GM23248 (cell line): ENCODE measurements at regions not wholly inside any gene's neighbourhood (a gene's known extent, or its start where the extent isn't known, plus 50 kb on each side); places are given as distances from the start of the nearest gene placed in this dataset.

Experiments
- DNase-seq: peaks from one replicate; pipeline ENCODE4 v3.0.0-alpha.2; 2015
- H2AFZ ChIP-seq: fragments of 200-600 bp; sonication (generic); 2 replicates; pipeline ENCODE4 v1.6.1; 2016; ENCODE audit warnings: antibody characterized with exemption
- H3F3A ChIP-seq: fragments of 200-600 bp; sonication (generic); 2 replicates; pipeline ENCODE4 v1.6.1; 2016; ENCODE audit warnings: mild to moderate bottlenecking, antibody characterized with exemption, mixed run types; ENCODE audit not compliant: insufficient read depth
- H3K27ac ChIP-seq: fragments of 200-600 bp; sonication (generic); 2 replicates; pipeline ENCODE4 v1.5.1; 2016; ENCODE audit warnings: mild to moderate bottlenecking
- H3K27me3 ChIP-seq: fragments of 200-600 bp; sonication (generic); replicated peaks from 2 replicates; pipeline ENCODE4 v1.6.1; 2016; ENCODE audit warnings: mild to moderate bottlenecking; ENCODE audit not compliant: insufficient read depth
- H3K36me3 ChIP-seq: fragments of 200-600 bp; sonication (generic); 2 replicates; pipeline ENCODE4 v1.6.1; 2016; ENCODE audit warnings: low read depth, mild to moderate bottlenecking
- H3K4me1 ChIP-seq: fragments of 200-600 bp; sonication (generic); 2 replicates; pipeline ENCODE4 v1.6.1; 2016; ENCODE audit warnings: mild to moderate bottlenecking; ENCODE audit not compliant: insufficient read depth
- H3K4me2 ChIP-seq: fragments of 200-600 bp; sonication (generic); one replicate; pipeline ENCODE4 v1.6.1; 2016; ENCODE audit warnings: mild to moderate bottlenecking; ENCODE audit not compliant: unreplicated experiment
- H3K4me3 ChIP-seq: fragments of 200-600 bp; sonication (generic); 2 replicates; pipeline ENCODE4 v1.5.1; 2016; ENCODE audit warnings: mild to moderate bottlenecking
- H3K79me2 ChIP-seq: fragments of 200-600 bp; sonication (generic); 2 replicates; pipeline ENCODE4 v1.6.1; 2016; ENCODE audit warnings: mild to moderate bottlenecking; ENCODE audit not compliant: insufficient read depth
- H3K9ac ChIP-seq: fragments of 200-600 bp; sonication (generic); 2 replicates; pipeline ENCODE4 v1.6.1; 2016; ENCODE audit warnings: mild to moderate bottlenecking
- H3K9me2 ChIP-seq: fragments of 200-600 bp; sonication (generic); 2 replicates; pipeline ENCODE4 v1.6.1; 2016; ENCODE audit warnings: mixed run types, mild to moderate bottlenecking, moderate library complexity; ENCODE audit not compliant: insufficient read depth
- H3K9me3 ChIP-seq: fragments of 200-600 bp; sonication (generic); one replicate; pipeline ENCODE4 v1.6.1; 2017; ENCODE audit warnings: low read depth
- H4K20me1 ChIP-seq: fragments of 200-600 bp; sonication (generic); 2 replicates; pipeline ENCODE4 v1.6.0; 2016; ENCODE audit not compliant: insufficient read depth
- EZH2 ChIP-seq: fragments of 200-600 bp; sonication (generic); IDR thresholded peaks from 2 replicates; pipeline ENCODE4 v1.6.1; 2018; ENCODE audit warnings: antibody characterized with exemption, mild to moderate bottlenecking; ENCODE audit not compliant: insufficient read depth, poor library complexity, severe bottlenecking
- EZH2phosphoT487 ChIP-seq: fragments of 200-600 bp; sonication (generic); IDR thresholded peaks from 2 replicates; pipeline ENCODE4 v1.6.1; 2018; ENCODE audit warnings: antibody characterized with exemption, moderate library complexity, mild to moderate bottlenecking, low read depth; ENCODE audit not compliant: insufficient read depth
- WGBS, 2 experiments: methylation state at CpG; one replicate each; pipeline ENCODE4 v1.1.6; 2015 to 2017; ENCODE audit warnings: low lambda C conversion rate in 2 of 2, low coverage in 1 of 2; ENCODE audit errors: missing lambda C conversion rate in 2 of 2; 5-methylcytosine and 5-hydroxymethylcytosine counted together
- in situ Hi-C: fragments of 300-500 bp; cut with MboI; formaldehyde crosslinking; loops from 2 replicates; pipeline ENCODE4 v1.15.0; 2020

DNA sequence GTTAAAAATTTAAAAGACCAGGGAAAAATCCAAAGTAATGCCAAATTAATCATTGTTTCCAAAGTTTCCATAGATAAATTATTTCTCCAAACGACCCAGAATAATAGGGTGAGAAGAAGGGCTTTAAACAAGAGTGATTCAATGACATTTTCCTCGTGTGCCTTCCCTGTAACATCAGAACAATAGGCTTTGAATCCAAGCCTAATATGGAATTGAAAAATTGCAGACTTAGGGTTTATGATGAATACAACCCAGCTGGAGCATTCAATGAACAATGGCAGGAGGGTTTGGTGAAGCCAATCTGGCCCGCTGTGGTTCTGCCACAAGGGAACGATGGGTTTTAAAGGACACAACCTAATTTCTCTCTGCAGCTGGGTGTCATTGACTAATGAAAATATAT, 94.2 kb downstream of the CBLL2 start:
- in situ Hi-C loops = no loop called here
- H3K9ac ChIP-seq = no peak overlapping the region
- H3K9me3 ChIP-seq = no peaks in the 10 kb centered on the region
- no peak overlapping the region for H3K27ac ChIP-seq
- no peaks in the 10 kb centered on the region for H3K79me2 ChIP-seq
- H3F3A ChIP-seq = no peaks in the 10 kb centered on the region; the same call in 1 of the 2 replicates
- no peaks in the 10 kb centered on the region for H3K27me3 ChIP-seq
- no peak overlapping the region for H3K4me3 ChIP-seq
- DNase-seq = no peak
- peaks cover 4% of the 10 kb centered on the region for H3K4me1 ChIP-seq
- no peak overlapping the region for H3K4me2 ChIP-seq
- no peaks in the 10 kb centered on the region for H3K9me2 ChIP-seq
- no peak overlapping the region for H2AFZ ChIP-seq
- H4K20me1 ChIP-seq = no peaks in the 10 kb centered on the region
- no peak for TF ChIP-seq EZH2phosphoT487
- 44 to 47% methylated on average over 4 of the region's 4 CpGs for WGBS, 2 experiments
- H3K36me3 ChIP-seq = no peaks in the 10 kb centered on the region

DNA sequence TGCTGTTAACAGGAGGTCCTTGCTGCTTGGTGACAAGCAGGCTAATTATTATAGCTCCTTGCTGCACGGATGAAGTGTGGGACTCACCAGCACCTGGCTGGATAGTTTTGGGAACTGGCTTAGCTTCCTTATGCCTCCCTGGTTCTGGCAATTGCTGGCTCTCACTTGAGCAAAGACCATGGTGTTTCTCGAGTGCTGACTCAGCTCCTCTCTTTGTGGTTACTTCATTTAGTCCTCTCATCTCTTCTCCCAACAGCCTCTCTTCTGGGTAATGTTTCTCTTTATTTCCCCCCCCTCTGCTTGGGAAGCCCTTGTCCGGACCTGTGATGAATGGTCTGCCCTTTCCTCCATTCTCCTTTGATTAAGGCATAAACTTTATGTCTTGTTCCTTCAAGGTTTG, 100.4 kb downstream of the CBLL2 start:
- 81 to 100% methylated on average over 2 to 3 of the region's 3 CpGs for WGBS, 2 experiments
- Histone ChIP-seq H3K9me2 (no peaks in the 10 kb centered on the region), H3K36me3 (no peaks in the 10 kb centered on the region), H3F3A (no peaks in the 10 kb centered on the region), H3K79me2 (no peaks in the 10 kb centered on the region), H4K20me1 (no peaks in the 10 kb centered on the region), H3K4me1 (0 out of 2 replicates have a peak, but pooled peaks cover 2% of the 10 kb centered on the region), H3K4me3 (no peak overlapping the region), H3K27me3 (no peaks in the 10 kb centered on the region), H3K9me3 (no peaks in the 10 kb centered on the region), H3K27ac (no peak overlapping the region), H2AFZ (no peak overlapping the region), H3K4me2 (no peak overlapping the region), H3K9ac (no peak overlapping the region)
- in situ Hi-C loops = no loop called here
- no peak for DNase-seq
- TF ChIP-seq EZH2phosphoT487 = no peak
- no peak for TF ChIP-seq EZH2

DNA sequence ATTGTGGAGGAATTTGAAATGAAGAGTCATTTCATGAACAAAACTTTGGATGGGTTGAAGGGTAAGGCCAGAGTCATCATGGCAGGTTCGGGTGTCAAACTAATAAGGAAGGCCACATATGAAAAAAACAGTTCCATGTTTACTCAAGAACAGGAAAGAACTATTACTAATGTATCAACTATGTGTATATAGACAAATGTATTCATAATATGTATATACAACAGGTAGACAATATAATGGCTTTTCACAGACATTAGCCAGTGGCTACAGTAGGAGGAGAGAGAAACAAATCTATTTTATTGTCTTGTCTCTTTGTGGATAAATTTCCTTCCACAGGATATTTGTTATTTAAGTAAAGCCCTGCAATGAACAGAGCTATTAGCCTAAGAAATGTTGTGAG, 101.1 kb downstream of the CBLL2 start:
- H3F3A ChIP-seq = no peaks in the 10 kb centered on the region
- no peaks in the 10 kb centered on the region for H3K79me2 ChIP-seq
- no peaks in the 10 kb centered on the region for H3K36me3 ChIP-seq
- H3K4me3 ChIP-seq = no peak overlapping the region
- H3K27ac ChIP-seq = no peak overlapping the region
- 0 out of 2 replicates have a peak, but pooled peaks cover 8% of the 10 kb centered on the region for H3K4me1 ChIP-seq
- no peaks in the 10 kb centered on the region for H3K27me3 ChIP-seq
- H2AFZ ChIP-seq = no peak overlapping the region
- WGBS, 2 experiments = 90 to 100% methylated on average over 1 of the region's 1 CpG
- no peaks in the 10 kb centered on the region for H3K9me2 ChIP-seq
- DNase-seq = no peak
- no peak for TF ChIP-seq EZH2
- TF ChIP-seq EZH2phosphoT487 = no peak
- no peak overlapping the region for H3K9ac ChIP-seq
- no peak overlapping the region for H3K4me2 ChIP-seq
- H3K9me3 ChIP-seq = no peaks in the 10 kb centered on the region
- H4K20me1 ChIP-seq = no peaks in the 10 kb centered on the region
- in situ Hi-C loops = no loop called here

DNA sequence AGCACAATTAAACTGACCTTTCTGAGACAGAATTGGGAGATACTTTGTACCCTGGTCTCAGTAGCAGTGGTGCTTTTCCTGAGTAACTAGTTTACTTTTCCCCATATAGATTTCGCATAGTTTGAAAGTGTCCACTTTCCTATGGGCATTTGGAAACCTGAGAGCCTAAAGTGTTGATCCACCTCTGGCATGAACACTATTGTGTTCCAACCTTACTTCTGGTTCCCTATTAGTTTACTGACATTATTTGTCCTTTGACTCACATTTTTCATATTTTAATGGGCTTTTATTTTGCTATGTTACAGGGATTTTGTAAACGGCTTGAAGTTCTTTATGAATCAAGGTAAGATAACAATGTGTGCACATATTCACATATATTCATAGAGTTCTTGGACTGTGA, 103.7 kb downstream of the CBLL2 start:
- H3K79me2 ChIP-seq = no peaks in the 10 kb centered on the region
- H3F3A ChIP-seq = no peaks in the 10 kb centered on the region
- no peak overlapping the region for H2AFZ ChIP-seq
- H4K20me1 ChIP-seq = no peaks in the 10 kb centered on the region
- in situ Hi-C loops = no loop called here
- 52 to 55% methylated on average over 2 of the region's 2 CpGs for WGBS, 2 experiments
- no peaks in the 10 kb centered on the region for H3K9me3 ChIP-seq
- no peak overlapping the region for H3K9ac ChIP-seq
- DNase-seq = no peak
- no peak overlapping the region for H3K27ac ChIP-seq
- no peak overlapping the region for H3K4me2 ChIP-seq
- TF ChIP-seq EZH2 = no peak
- no peak for TF ChIP-seq EZH2phosphoT487
- no peaks in the 10 kb centered on the region for H3K27me3 ChIP-seq
- 0 out of 2 replicates have a peak, but pooled peaks cover 8% of the 10 kb centered on the region for H3K4me1 ChIP-seq
- H3K36me3 ChIP-seq = no peaks in the 10 kb centered on the region
- no peak overlapping the region for H3K4me3 ChIP-seq
- no peaks in the 10 kb centered on the region for H3K9me2 ChIP-seq

DNA sequence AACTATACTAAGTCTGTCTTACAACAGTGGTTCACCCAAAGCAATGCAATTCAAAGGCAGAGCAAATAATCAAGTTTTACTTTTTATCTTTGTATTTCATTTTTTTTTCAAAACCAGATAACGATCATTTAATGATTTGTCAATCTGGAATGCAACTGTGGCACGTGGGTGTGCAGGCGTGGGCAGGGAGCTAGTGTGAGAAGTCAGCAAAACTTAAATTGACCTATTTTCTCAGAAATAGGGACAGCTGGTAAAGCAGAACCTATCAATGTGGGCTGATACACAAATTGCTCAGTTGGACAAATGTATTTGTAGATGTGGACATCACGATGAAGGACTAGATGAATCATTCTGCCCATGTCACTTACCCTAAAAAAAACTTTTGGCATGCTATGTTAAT, 105.6 kb downstream of the CBLL2 start:
- TF ChIP-seq EZH2phosphoT487 = no peak
- H2AFZ ChIP-seq = no peak overlapping the region; the same call in 1 of the 2 replicates
- H3K4me1 ChIP-seq = 0 out of 2 replicates have a peak, but pooled peaks cover 8% of the 10 kb centered on the region
- H3K9ac ChIP-seq = no peak overlapping the region
- H3F3A ChIP-seq = no peaks in the 10 kb centered on the region
- in situ Hi-C loops = no loop called here
- peak overlapping the region; percentile 28 for H3K4me2 ChIP-seq
- no peak overlapping the region for H3K27ac ChIP-seq
- H3K27me3 ChIP-seq = no peaks in the 10 kb centered on the region
- H3K4me3 ChIP-seq = no peak overlapping the region
- H4K20me1 ChIP-seq = no peaks in the 10 kb centered on the region
- H3K9me3 ChIP-seq = no peaks in the 10 kb centered on the region
- DNase-seq = peak; percentile 52
- H3K9me2 ChIP-seq = no peaks in the 10 kb centered on the region
- no peaks in the 10 kb centered on the region for H3K36me3 ChIP-seq
- no peaks in the 10 kb centered on the region for H3K79me2 ChIP-seq
- 0 to 19% methylated on average over 4 of the region's 4 CpGs for WGBS, 2 experiments
